Fibroblast of skin of scalp (primary cell): ENCODE measurements at regions not wholly inside any gene's neighbourhood (a gene's known extent, or its start where the extent isn't known, plus 50 kb on each side); places are given as distances from the start of the nearest gene placed in this dataset.
"Not testable (repeated sequence)": the region's sequence is repeated elsewhere in the genome, so short reads cannot be mapped to it uniquely, and the experiment has no call there.

Experiments used
- DNase-seq: peaks from one replicate; pipeline ENCODE4 v3.0.0-alpha.2; 2013

GRCh38 chr5:62828742-62829603 is 250.4 kb downstream of the LRRC70 start:
- no peak for DNase-seq

GRCh38 chr5:62825623-62826220 is 247.1 kb downstream of the LRRC70 start:
- no peak for DNase-seq

- DNase-seq: no peak
Measured at GRCh38 chr5:62824936-62825335, 246.3 kb downstream of the LRRC70 start.

- DNase-seq: not testable (repeated sequence)
Measured at GRCh38 chr5:62817043-62817442, 238.4 kb downstream of the LRRC70 start.

GRCh38 chr5:62814991-62815390 is 236.4 kb downstream of the LRRC70 start:
- no peak for DNase-seq

GRCh38 chr5:62812621-62813255 is 234.1 kb downstream of the LRRC70 start:
- no peak for DNase-seq

- DNase-seq: not testable (repeated sequence)
Measured at GRCh38 chr5:62804819-62805218, 226.2 kb downstream of the LRRC70 start.

GRCh38 chr5:62795926-62796325 is 217.3 kb downstream of the LRRC70 start:
- DNase-seq: no peak

GRCh38 chr5:62794456-62794855 is 215.8 kb downstream of the LRRC70 start:
- no peak for DNase-seq

- no peak for DNase-seq
Measured at GRCh38 chr5:62791059-62791458, 212.4 kb downstream of the LRRC70 start.

GRCh38 chr5:62790348-62790747 is 211.7 kb downstream of the LRRC70 start:
- no peak for DNase-seq

- DNase-seq: no peak
Measured at GRCh38 chr5:62786099-62786498, 207.5 kb downstream of the LRRC70 start.

- no peak for DNase-seq
Measured at GRCh38 chr5:62785588-62785987, 207.0 kb downstream of the LRRC70 start.

GRCh38 chr5:62783374-62784057 is 204.9 kb downstream of the LRRC70 start:
- no peak for DNase-seq

GRCh38 chr5:62780888-62781287 is 202.3 kb downstream of the LRRC70 start:
- no peak for DNase-seq

GRCh38 chr5:62780230-62780629 is 201.6 kb downstream of the LRRC70 start:
- DNase-seq: no peak

- peak; percentile 68 for DNase-seq
Measured at GRCh38 chr5:62779010-62779422, 200.4 kb downstream of the LRRC70 start.

- no peak for DNase-seq
Measured at GRCh38 chr5:62778316-62779009, 199.8 kb downstream of the LRRC70 start.

GRCh38 chr5:62777081-62777480 is 198.5 kb downstream of the LRRC70 start:
- not testable (repeated sequence) for DNase-seq

- DNase-seq: not testable (repeated sequence)
Measured at GRCh38 chr5:62776592-62776991, 198.0 kb downstream of the LRRC70 start.

GRCh38 chr5:62773460-62773859 is 194.8 kb downstream of the LRRC70 start:
- no peak for DNase-seq

GRCh38 chr5:62771341-62771740 is 192.7 kb downstream of the LRRC70 start:
- no peak for DNase-seq
